Loucy (cell line): ENCODE measurements at regions not wholly inside any gene's neighbourhood (a gene's known extent, or its start where the extent isn't known, plus 50 kb on each side); places are given as distances from the start of the nearest gene placed in this dataset.

ENCODE experiments used
- H2AFZ ChIP-seq: fragments of 200-600 bp; sonication (generic); 2 replicates; pipeline ENCODE4 v1.6.0; 2016; ENCODE audit warnings: antibody characterized with exemption, mild to moderate bottlenecking, low read length, moderate library complexity
- H3F3A ChIP-seq: fragments of 200-600 bp; 2 replicates; pipeline ENCODE4 v1.6.0; 2016; ENCODE audit warnings: antibody characterized with exemption, low read depth, mild to moderate bottlenecking
- H3K27me3 ChIP-seq: fragments of 200-600 bp; sonication (generic); 2 replicates; pipeline ENCODE4 v1.6.1; 2014; ENCODE audit warnings: low read length, mild to moderate bottlenecking; ENCODE audit not compliant: insufficient read depth, poor library complexity, severe bottlenecking
- H3K36me3 ChIP-seq: fragments of 200-600 bp; sonication (generic); 2 replicates; pipeline ENCODE4 v1.6.1; 2016; ENCODE audit warnings: low read length; ENCODE audit not compliant: insufficient read depth
- H3K4me1 ChIP-seq: fragments of 200-600 bp; sonication (generic); 2 replicates; pipeline ENCODE4 v1.5.1; 2014; ENCODE audit warnings: low read length, mild to moderate bottlenecking; ENCODE audit not compliant: insufficient read depth, poor library complexity, severe bottlenecking
- H3K4me2 ChIP-seq: fragments of 200-600 bp; sonication (generic); 2 replicates; pipeline ENCODE4 v1.6.0; 2014; ENCODE audit warnings: antibody characterized with exemption, low read length, low read depth, mild to moderate bottlenecking; ENCODE audit not compliant: poor library complexity, severe bottlenecking
- H3K4me3 ChIP-seq: fragments of 200-600 bp; sonication (generic); 2 replicates; pipeline ENCODE4 v1.5.1; 2014; ENCODE audit warnings: low read length, mild to moderate bottlenecking, mixed read lengths; ENCODE audit not compliant: poor library complexity, severe bottlenecking
- H3K79me2 ChIP-seq: fragments of 200-600 bp; sonication (generic); 2 replicates; pipeline ENCODE4 v1.6.1; 2014; ENCODE audit warnings: low read length; ENCODE audit not compliant: insufficient read depth
- H3K9ac ChIP-seq: fragments of 200-600 bp; sonication (generic); 2 replicates; pipeline ENCODE4 v1.6.0; 2014; ENCODE audit warnings: mild to moderate bottlenecking, low read depth, low read length, moderate library complexity; ENCODE audit not compliant: poor library complexity, severe bottlenecking
- H3K9me2 ChIP-seq: fragments of 200-600 bp; sonication (generic); replicated peaks from 2 replicates; pipeline ENCODE4 v1.6.1; 2016; ENCODE audit warnings: low read depth, low read length, mixed read lengths
- H3K9me3 ChIP-seq: fragments of 200-600 bp; sonication (generic); 2 replicates; pipeline ENCODE4 v1.6.1; 2014; ENCODE audit warnings: mild to moderate bottlenecking, antibody characterized with exemption, low read length, low read depth; ENCODE audit not compliant: insufficient read depth
- H4K20me1 ChIP-seq: fragments of 200-600 bp; sonication (generic); 2 replicates; pipeline ENCODE4 v1.6.0; 2014; ENCODE audit warnings: antibody characterized with exemption, low read length, mild to moderate bottlenecking; ENCODE audit not compliant: insufficient read depth, poor library complexity, severe bottlenecking
- CTCF ChIP-seq: fragments of 200-600 bp; sonication (generic); conservative IDR thresholded peaks from 2 replicates; pipeline ENCODE4 v1.5.1; 2014; ENCODE audit warnings: mild to moderate bottlenecking, antibody characterized with exemption, low read length
- EZH2phosphoT487 ChIP-seq: fragments of 200-600 bp; IDR thresholded peaks from 2 replicates; pipeline ENCODE4 v1.6.1; 2018; ENCODE audit warnings: antibody characterized with exemption, mild to moderate bottlenecking, moderate library complexity, borderline replicate concordance

- TF ChIP-seq CTCF, result no peak
- TF ChIP-seq EZH2phosphoT487, result no peak
- no peaks in the 10 kb centered on the region for H3K9me3 ChIP-seq
- H4K20me1 ChIP-seq, result no peaks in the 10 kb centered on the region
- no peaks in the 10 kb centered on the region for H3K79me2 ChIP-seq
- no peaks in the 10 kb centered on the region for H3F3A ChIP-seq
- no peaks in the 10 kb centered on the region for H3K9me2 ChIP-seq
- no peaks in the 10 kb centered on the region for H3K36me3 ChIP-seq
- no peaks in the 10 kb centered on the region for H3K27me3 ChIP-seq
- H3K4me2 ChIP-seq, result no peak overlapping the region
- no peak overlapping the region for H3K9ac ChIP-seq
- H2AFZ ChIP-seq, result no peak overlapping the region
- H3K4me3 ChIP-seq, result no peak overlapping the region
- no peaks in the 10 kb centered on the region for H3K4me1 ChIP-seq
These were observed 586.2 kb upstream of the ADGRL4 start for GRCh38 chr1:79592707-79593106.

- no peak for TF ChIP-seq CTCF
- no peak for TF ChIP-seq EZH2phosphoT487
- no peak overlapping the region for H3K9ac ChIP-seq
- H3K36me3 ChIP-seq, result no peaks in the 10 kb centered on the region
These were observed 582.2 kb upstream of the ADGRL4 start for GRCh38 chr1:79588719-79589118.

GRCh38 chr1:79587229-79587628, 580.7 kb upstream of the ADGRL4 start:
- Histone ChIP-seq H3K9me3 (no peaks in the 10 kb centered on the region), H3K79me2 (no peaks in the 10 kb centered on the region), H4K20me1 (no peaks in the 10 kb centered on the region), H3F3A (no peaks in the 10 kb centered on the region), H3K36me3 (no peaks in the 10 kb centered on the region), H3K4me2 (no peak overlapping the region), H3K9me2 (no peaks in the 10 kb centered on the region), H3K27me3 (no peaks in the 10 kb centered on the region), H2AFZ (no peak overlapping the region), H3K4me1 (no peaks in the 10 kb centered on the region), H3K4me3 (no peak overlapping the region), H3K9ac (no peak overlapping the region)
- no peak for TF ChIP-seq EZH2phosphoT487
- TF ChIP-seq CTCF, result no peak

More at GRCh38 chr1:79588719-79589118, 582.2 kb upstream of the ADGRL4 start:
- Histone ChIP-seq H3K9me3 (no peaks in the 10 kb centered on the region), H3K4me1 (no peaks in the 10 kb centered on the region), H3K79me2 (no peaks in the 10 kb centered on the region), H4K20me1 (no peaks in the 10 kb centered on the region), H3K9me2 (no peaks in the 10 kb centered on the region), H3K4me2 (no peak overlapping the region), H3K27me3 (no peaks in the 10 kb centered on the region), H2AFZ (no peak overlapping the region), H3F3A (no peaks in the 10 kb centered on the region), H3K4me3 (no peak overlapping the region)
